ENCODE measurements at regions not wholly inside any gene's neighbourhood (a gene's known extent, or its start where the extent isn't known, plus 50 kb on each side); places are given as distances from the start of the nearest gene placed in this dataset.
"Not testable (repeated sequence)": the region's sequence is repeated elsewhere in the genome, so short reads cannot be mapped to it uniquely, and the experiment has no call there.

GRCh38 chr5:99176186-99176585 lies 247.4 kb upstream of the CHD1 start:
- no peak for DNase-seq (ENCODE audit: low read depth in 4 of 4, low spot score in 1 of 4)

GRCh38 chr5:99169309-99169708 lies 240.5 kb upstream of the CHD1 start:
- DNase-seq (ENCODE audit: low read depth in 4 of 4, low spot score in 1 of 4), result no peak

- DNase-seq (ENCODE audit: low read depth in 4 of 4, low spot score in 1 of 4), result not testable (repeated sequence)
These were observed 232.7 kb upstream of the CHD1 start for GRCh38 chr5:99161538-99161937.

GRCh38 chr5:99156688-99157087 lies 227.9 kb upstream of the CHD1 start:
- no peak for DNase-seq (ENCODE audit: low read depth in 4 of 4, low spot score in 1 of 4)

- not testable (repeated sequence) for DNase-seq (ENCODE audit: low read depth in 4 of 4, low spot score in 1 of 4)
These were observed 214.5 kb upstream of the CHD1 start for GRCh38 chr5:99143283-99143795.

GRCh38 chr5:99141534-99142128 lies 212.8 kb upstream of the CHD1 start:
- DNase-seq (ENCODE audit: low read depth in 4 of 4, low spot score in 1 of 4), result no peak

GRCh38 chr5:99138911-99139310 lies 210.1 kb upstream of the CHD1 start:
- no peak for DNase-seq (ENCODE audit: low read depth in 4 of 4, low spot score in 1 of 4)

- DNase-seq (ENCODE audit: low read depth in 4 of 4, low spot score in 1 of 4), result no peak
These were observed 205.1 kb upstream of the CHD1 start for GRCh38 chr5:99133921-99134320.

- DNase-seq (ENCODE audit: low read depth in 4 of 4, low spot score in 1 of 4), result no peak
These were observed 201.1 kb upstream of the CHD1 start for GRCh38 chr5:99129768-99130501.

GRCh38 chr5:99122976-99123375 lies 194.2 kb upstream of the CHD1 start:
- DNase-seq (ENCODE audit: low read depth in 4 of 4, low spot score in 1 of 4), result no peak

- DNase-seq (ENCODE audit: low read depth in 4 of 4, low spot score in 1 of 4), result no peak
These were observed 190.5 kb upstream of the CHD1 start for GRCh38 chr5:99119326-99119725.

- no peak for DNase-seq (ENCODE audit: low read depth in 4 of 4, low spot score in 1 of 4)
These were observed 187.7 kb upstream of the CHD1 start for GRCh38 chr5:99116526-99116925.

GRCh38 chr5:99109894-99110293 lies 181.1 kb upstream of the CHD1 start:
- no peak for DNase-seq (ENCODE audit: low read depth in 4 of 4, low spot score in 1 of 4)

GRCh38 chr5:99105216-99105615 lies 176.4 kb upstream of the CHD1 start:
- DNase-seq (ENCODE audit: low read depth in 4 of 4, low spot score in 1 of 4), result no peak

- no peak for DNase-seq (ENCODE audit: low read depth in 4 of 4, low spot score in 1 of 4)
These were observed 175.8 kb upstream of the CHD1 start for GRCh38 chr5:99104538-99105132.

- DNase-seq (ENCODE audit: low read depth in 4 of 4, low spot score in 1 of 4), result no peak
These were observed 173.4 kb upstream of the CHD1 start for GRCh38 chr5:99102073-99102697.

- DNase-seq (ENCODE audit: low read depth in 4 of 4, low spot score in 1 of 4), result no peak
These were observed 170.9 kb upstream of the CHD1 start for GRCh38 chr5:99099691-99100090.

GRCh38 chr5:99089822-99090549 lies 161.2 kb upstream of the CHD1 start:
- DNase-seq (ENCODE audit: low read depth in 4 of 4, low spot score in 1 of 4), result no peak

GRCh38 chr5:99088309-99088708 lies 159.5 kb upstream of the CHD1 start:
- DNase-seq (ENCODE audit: low read depth in 4 of 4, low spot score in 1 of 4), result no peak

- DNase-seq (ENCODE audit: low read depth in 4 of 4, low spot score in 1 of 4), result no peak
These were observed 154.4 kb upstream of the CHD1 start for GRCh38 chr5:99083197-99083596.

- no peak for DNase-seq (ENCODE audit: low read depth in 4 of 4, low spot score in 1 of 4)
These were observed 152.9 kb upstream of the CHD1 start for GRCh38 chr5:99081711-99082110.

Measured in stimulated activated CD4-positive, alpha-beta T cell treated with anti-CD3 and anti-CD28 coated beads, Interleukin-1b, Interleukin-23, amount 100 ng/mL, for 24 hours (primary cell).